ENCODE measurements at regions not wholly inside any gene's neighbourhood (a gene's known extent, or its start where the extent isn't known, plus 50 kb on each side); places are given as distances from the start of the nearest gene placed in this dataset.

DNA sequence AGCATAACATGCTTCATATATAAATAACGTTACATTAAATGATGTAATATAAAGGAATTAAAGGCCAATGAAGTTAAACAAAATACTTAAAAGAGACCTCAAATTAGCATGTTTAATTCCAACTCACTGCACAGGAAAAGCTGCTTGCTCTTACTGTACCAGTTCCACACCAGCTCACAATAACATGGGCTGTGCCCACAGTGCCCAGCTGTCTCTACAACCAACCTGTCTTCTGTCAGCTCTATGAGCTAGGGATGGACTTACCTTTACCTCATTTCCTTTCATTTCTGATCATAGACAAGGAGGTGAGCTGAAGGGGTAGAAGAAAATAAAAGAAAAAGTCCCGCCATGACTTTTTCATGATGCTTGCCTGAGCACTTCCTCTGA is 64.8 kb downstream of the NKX2-1 start:
- TF ChIP-seq, protein P1, sequence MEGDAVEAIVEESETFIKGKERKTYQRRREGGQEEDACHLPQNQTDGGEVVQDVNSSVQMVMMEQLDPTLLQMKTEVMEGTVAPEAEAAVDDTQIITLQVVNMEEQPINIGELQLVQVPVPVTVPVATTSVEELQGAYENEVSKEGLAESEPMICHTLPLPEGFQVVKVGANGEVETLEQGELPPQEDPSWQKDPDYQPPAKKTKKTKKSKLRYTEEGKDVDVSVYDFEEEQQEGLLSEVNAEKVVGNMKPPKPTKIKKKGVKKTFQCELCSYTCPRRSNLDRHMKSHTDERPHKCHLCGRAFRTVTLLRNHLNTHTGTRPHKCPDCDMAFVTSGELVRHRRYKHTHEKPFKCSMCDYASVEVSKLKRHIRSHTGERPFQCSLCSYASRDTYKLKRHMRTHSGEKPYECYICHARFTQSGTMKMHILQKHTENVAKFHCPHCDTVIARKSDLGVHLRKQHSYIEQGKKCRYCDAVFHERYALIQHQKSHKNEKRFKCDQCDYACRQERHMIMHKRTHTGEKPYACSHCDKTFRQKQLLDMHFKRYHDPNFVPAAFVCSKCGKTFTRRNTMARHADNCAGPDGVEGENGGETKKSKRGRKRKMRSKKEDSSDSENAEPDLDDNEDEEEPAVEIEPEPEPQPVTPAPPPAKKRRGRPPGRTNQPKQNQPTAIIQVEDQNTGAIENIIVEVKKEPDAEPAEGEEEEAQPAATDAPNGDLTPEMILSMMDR (IDR thresholded peaks at IDR 0.05 in 2 of 3, conservative IDR thresholded peaks at IDR 0.05 in 1 of 3; ENCODE audit: borderline replicate concordance in 1 of 3, insufficient read depth in 1 of 3, low read depth in 2 of 3, low read length in 2 of 3) = no peak
- TF ChIP-seq EZH2 (IDR thresholded peaks at IDR 0.05) = no peak

All from HCT116 (cell line).